ENCODE measurements at regions not wholly inside any gene's neighbourhood (a gene's known extent, or its start where the extent isn't known, plus 50 kb on each side); places are given as distances from the start of the nearest gene placed in this dataset.

DNA sequence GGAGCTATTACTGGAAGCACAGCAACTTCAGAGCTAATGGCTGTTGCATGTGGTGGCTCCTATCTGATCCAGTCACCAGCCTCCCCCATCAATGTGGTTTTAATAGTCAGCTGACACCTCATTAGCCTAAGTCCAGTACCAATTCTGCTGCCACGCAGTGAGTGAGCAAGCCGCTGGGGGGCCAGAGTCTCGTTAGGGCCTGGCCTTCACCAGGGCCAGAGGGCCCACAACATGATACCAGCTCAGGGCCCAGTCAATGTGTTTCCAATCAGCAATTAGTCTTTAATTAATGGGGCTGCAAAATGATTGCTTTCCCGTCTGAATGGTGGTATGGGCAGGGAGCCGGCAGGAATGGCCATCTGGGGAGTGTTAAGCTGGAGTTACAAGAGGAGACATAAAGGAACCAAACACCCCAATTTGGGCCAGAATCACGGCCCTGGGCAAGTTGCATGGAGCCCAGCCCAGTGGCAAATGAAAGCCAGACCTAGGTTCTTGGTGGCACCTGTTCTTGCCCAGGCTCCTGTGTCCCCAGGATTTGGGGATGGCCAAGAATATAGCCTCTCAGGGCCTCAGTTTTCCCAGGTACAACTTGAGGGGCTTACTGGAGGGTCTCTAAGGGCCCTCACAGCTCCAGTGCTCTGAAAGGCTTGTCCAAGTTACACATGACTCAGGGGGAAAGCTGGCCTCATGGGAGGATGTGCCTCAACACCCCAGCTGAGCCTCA lies 119.2 kb downstream of the EFNB1 start:
- no peak for TF ChIP-seq CTCF (IDR thresholded peaks at IDR 0.05; ENCODE audit: low read depth, low read length, missing input control)
- TF ChIP-seq TAF1 (conservative IDR thresholded peaks at IDR 0.05): no peak
- no peak for TF ChIP-seq YY1 (IDR thresholded peaks at IDR 0.05)
- TF ChIP-seq FOXA2 (IDR thresholded peaks at IDR 0.05): no peak
- no peak for TF ChIP-seq ATF3 (IDR thresholded peaks at IDR 0.05)
- TF ChIP-seq, protein P1, sequence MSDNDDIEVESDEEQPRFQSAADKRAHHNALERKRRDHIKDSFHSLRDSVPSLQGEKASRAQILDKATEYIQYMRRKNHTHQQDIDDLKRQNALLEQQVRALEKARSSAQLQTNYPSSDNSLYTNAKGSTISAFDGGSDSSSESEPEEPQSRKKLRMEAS (IDR thresholded peaks at IDR 0.05): no peak
- TF ChIP-seq REST (IDR thresholded peaks at IDR 0.05): no peak

All from liver (tissue), 3 donors.